ENCODE measurements at regions not wholly inside any gene's neighbourhood (a gene's known extent, or its start where the extent isn't known, plus 50 kb on each side); places are given as distances from the start of the nearest gene placed in this dataset.

DNA sequence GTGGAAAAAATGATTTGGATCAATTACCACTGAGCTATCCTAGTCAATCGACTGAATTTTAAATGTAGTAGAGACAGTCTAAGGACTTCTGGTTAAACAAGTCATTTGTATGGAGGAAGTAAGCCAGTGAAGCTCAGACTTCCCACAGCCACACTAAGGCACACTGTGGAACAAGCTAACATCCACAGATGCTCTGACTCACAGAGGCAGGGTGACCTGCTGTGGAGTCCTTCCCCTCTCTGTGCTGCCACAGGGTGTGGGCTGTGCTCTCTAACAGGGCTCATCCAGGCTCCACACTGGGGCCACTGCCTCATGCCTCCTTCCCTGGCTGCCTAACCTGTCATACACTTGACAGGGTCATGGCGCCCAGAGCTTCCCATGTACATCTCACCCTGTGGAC is 351.0 kb downstream of the GALR1 start:
- no peaks in the 10 kb centered on the region for H3K36me3 Mint-ChIP-seq
- H3K9me3 Mint-ChIP-seq = peaks cover 0 to 8% (median 2%) of the 10 kb centered on the region in 7 donors
- no peak for DNase-seq
- H3K9me3 ChIP-seq (replicated peaks in 1 of 2; ENCODE audit: control insufficient read depth in 1 of 2, insufficient read depth in 1 of 2, low read length in 2 of 2) = no peaks in the 10 kb centered on the region
- no peaks in the 10 kb centered on the region for H3K79me2 ChIP-seq (ENCODE audit: insufficient read depth, low read length)
- H3K27me3 ChIP-seq (ENCODE audit: control insufficient read depth in 2 of 2, insufficient read depth in 2 of 2, low read length in 2 of 2) = no peaks in the 10 kb centered on the region
- H3K4me1 Mint-ChIP-seq = no peaks in the 10 kb centered on the region
- no peak overlapping the region for H3K4me3 Mint-ChIP-seq
- H3K27ac Mint-ChIP-seq = no peak overlapping the region
- H3K27me3 Mint-ChIP-seq (ENCODE audit: low read depth in 3 of 3) = peaks cover 0 to 3% (median 3%) of the 10 kb centered on the region in 3 donors
- H3K4me1 ChIP-seq (ENCODE audit: control insufficient read depth in 1 of 2, insufficient read depth in 2 of 2, low read length in 2 of 2) = no peaks in the 10 kb centered on the region
- intact Hi-C loops (cut with micrococcal nuclease) = no loop called here
- no peak overlapping the region for H3K9ac ChIP-seq (ENCODE audit: insufficient read depth, low read length, poor library complexity, severe bottlenecking)
- H2AFZ ChIP-seq (ENCODE audit: insufficient read depth, low read depth, low read length, poor library complexity, severe bottlenecking) = no peak overlapping the region
- 92% methylated on average over 1 of the region's 2 CpGs for WGBS (ENCODE audit: insufficient coverage)
- no peak overlapping the region for H3K4me2 ChIP-seq (replicated peaks; ENCODE audit: extremely low read depth, low read length, poor library complexity, severe bottlenecking)
- H3K36me3 ChIP-seq (replicated peaks in 1 of 2; ENCODE audit: control insufficient read depth in 1 of 2, insufficient read depth in 2 of 2, low read length in 2 of 2) = no peaks in the 10 kb centered on the region
- TF ChIP-seq, protein P1, sequence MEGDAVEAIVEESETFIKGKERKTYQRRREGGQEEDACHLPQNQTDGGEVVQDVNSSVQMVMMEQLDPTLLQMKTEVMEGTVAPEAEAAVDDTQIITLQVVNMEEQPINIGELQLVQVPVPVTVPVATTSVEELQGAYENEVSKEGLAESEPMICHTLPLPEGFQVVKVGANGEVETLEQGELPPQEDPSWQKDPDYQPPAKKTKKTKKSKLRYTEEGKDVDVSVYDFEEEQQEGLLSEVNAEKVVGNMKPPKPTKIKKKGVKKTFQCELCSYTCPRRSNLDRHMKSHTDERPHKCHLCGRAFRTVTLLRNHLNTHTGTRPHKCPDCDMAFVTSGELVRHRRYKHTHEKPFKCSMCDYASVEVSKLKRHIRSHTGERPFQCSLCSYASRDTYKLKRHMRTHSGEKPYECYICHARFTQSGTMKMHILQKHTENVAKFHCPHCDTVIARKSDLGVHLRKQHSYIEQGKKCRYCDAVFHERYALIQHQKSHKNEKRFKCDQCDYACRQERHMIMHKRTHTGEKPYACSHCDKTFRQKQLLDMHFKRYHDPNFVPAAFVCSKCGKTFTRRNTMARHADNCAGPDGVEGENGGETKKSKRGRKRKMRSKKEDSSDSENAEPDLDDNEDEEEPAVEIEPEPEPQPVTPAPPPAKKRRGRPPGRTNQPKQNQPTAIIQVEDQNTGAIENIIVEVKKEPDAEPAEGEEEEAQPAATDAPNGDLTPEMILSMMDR (IDR thresholded peaks at IDR 0.05) = no peak
- H3K4me3 ChIP-seq (replicated peaks in 1 of 3; ENCODE audit: low read depth in 2 of 3, low read length in 3 of 3) = no peak overlapping the region
- H3K27ac ChIP-seq (ENCODE audit: low read depth in 1 of 2, low read length in 2 of 2) = no peak overlapping the region
- no peaks in the 10 kb centered on the region for H4K20me1 ChIP-seq (ENCODE audit: insufficient read depth, low read length)

DNA sequence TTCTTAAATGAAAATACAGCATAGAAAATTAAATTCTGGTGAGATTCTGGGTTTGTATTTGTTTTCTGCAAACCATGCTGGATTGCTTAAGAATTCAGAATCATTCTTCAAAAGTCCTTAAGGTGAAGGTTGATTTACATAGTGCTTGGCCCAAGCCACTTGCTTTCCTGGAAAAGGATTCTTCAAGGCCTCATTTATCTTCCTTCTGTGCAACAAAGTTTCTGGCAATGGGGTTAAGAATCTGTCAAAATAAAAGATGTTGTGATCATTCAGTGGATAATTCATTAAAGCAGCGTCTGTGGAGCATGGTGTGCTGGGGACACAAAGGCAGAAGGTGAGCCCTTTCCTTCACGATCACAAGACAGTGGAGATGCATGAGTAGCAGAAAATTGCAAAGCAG is 351.9 kb downstream of the GALR1 start:
- no peaks in the 10 kb centered on the region for H3K36me3 ChIP-seq (replicated peaks in 1 of 2; ENCODE audit: control insufficient read depth in 1 of 2, insufficient read depth in 2 of 2, low read length in 2 of 2)
- no peaks in the 10 kb centered on the region for H4K20me1 ChIP-seq (ENCODE audit: insufficient read depth, low read length)
- H3K4me3 ChIP-seq (replicated peaks in 1 of 3; ENCODE audit: low read depth in 2 of 3, low read length in 3 of 3) = no peak overlapping the region
- Mint-ChIP-seq H3K36me3 (no peaks in the 10 kb centered on the region), H3K4me1 (no peaks in the 10 kb centered on the region), H3K4me3 (no peak overlapping the region), H3K27me3 (ENCODE audit: low read depth in 3 of 3) (peaks cover 0 to 3% (median 3%) of the 10 kb centered on the region in 3 donors), H3K9me3 (peaks cover 0 to 9% (median 2%) of the 10 kb centered on the region in 7 donors), H3K27ac (no peak overlapping the region)
- H3K4me2 ChIP-seq (replicated peaks; ENCODE audit: extremely low read depth, low read length, poor library complexity, severe bottlenecking) = no peak overlapping the region
- no peaks in the 10 kb centered on the region for H3K79me2 ChIP-seq (ENCODE audit: insufficient read depth, low read length)
- no peaks in the 10 kb centered on the region for H3K27me3 ChIP-seq (ENCODE audit: control insufficient read depth in 2 of 2, insufficient read depth in 2 of 2, low read length in 2 of 2)
- H2AFZ ChIP-seq (ENCODE audit: insufficient read depth, low read depth, low read length, poor library complexity, severe bottlenecking) = no peak overlapping the region
- intact Hi-C loops (cut with micrococcal nuclease) = no loop called here
- H3K9ac ChIP-seq (ENCODE audit: insufficient read depth, low read length, poor library complexity, severe bottlenecking) = no peak overlapping the region
- whole genome bisulfite sequencing (ENCODE audit: insufficient coverage) = no CpG with 5 or more reads among the region's 2 CpGs
- H3K27ac ChIP-seq (ENCODE audit: low read depth in 1 of 2, low read length in 2 of 2) = no peak overlapping the region
- no peak for DNase-seq
- no peaks in the 10 kb centered on the region for H3K4me1 ChIP-seq (ENCODE audit: control insufficient read depth in 1 of 2, insufficient read depth in 2 of 2, low read length in 2 of 2)
- TF ChIP-seq, protein P1 (IDR thresholded peaks at IDR 0.05) = no peak
- H3K9me3 ChIP-seq (replicated peaks in 1 of 2; ENCODE audit: control insufficient read depth in 1 of 2, insufficient read depth in 1 of 2, low read length in 2 of 2) = no peaks in the 10 kb centered on the region
